ENCODE measurements at regions not wholly inside any gene's neighbourhood (a gene's known extent, or its start where the extent isn't known, plus 50 kb on each side); places are given as distances from the start of the nearest gene placed in this dataset.

DNA sequence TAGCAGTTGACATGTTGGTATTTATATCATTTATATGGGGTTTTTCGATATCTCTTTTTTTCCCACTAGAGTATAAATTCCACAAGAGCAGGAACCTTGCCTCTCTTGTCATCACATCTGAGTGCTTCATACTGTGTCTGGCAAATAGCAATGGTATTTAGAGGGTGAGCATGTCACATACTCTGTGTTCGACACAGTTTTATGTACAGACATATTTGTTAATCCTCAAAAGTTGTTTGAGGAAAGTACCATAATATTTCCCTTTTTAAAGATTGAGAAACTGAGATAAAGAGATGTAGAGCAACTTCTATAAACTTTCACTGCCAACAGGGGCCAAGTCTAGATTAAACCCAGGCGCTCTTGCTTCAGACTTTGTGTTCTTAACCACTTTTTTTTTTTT, 324.6 kb upstream of the PDGFD start:
- TF ChIP-seq, protein P1, sequence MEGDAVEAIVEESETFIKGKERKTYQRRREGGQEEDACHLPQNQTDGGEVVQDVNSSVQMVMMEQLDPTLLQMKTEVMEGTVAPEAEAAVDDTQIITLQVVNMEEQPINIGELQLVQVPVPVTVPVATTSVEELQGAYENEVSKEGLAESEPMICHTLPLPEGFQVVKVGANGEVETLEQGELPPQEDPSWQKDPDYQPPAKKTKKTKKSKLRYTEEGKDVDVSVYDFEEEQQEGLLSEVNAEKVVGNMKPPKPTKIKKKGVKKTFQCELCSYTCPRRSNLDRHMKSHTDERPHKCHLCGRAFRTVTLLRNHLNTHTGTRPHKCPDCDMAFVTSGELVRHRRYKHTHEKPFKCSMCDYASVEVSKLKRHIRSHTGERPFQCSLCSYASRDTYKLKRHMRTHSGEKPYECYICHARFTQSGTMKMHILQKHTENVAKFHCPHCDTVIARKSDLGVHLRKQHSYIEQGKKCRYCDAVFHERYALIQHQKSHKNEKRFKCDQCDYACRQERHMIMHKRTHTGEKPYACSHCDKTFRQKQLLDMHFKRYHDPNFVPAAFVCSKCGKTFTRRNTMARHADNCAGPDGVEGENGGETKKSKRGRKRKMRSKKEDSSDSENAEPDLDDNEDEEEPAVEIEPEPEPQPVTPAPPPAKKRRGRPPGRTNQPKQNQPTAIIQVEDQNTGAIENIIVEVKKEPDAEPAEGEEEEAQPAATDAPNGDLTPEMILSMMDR (IDR thresholded peaks at IDR 0.05; ENCODE audit: insufficient read depth, low read length, severe bottlenecking): no peak
- FAIRE-seq: no peak
- H3K27me3 ChIP-seq (ENCODE audit: control insufficient read depth, insufficient read depth, low read length): no peaks in the 10 kb centered on the region
- no peak overlapping the region for H3K4me3 ChIP-seq (ENCODE audit: low read depth, low read length)
- DNase-seq (ENCODE audit: low read depth): no peak
- no peaks in the 10 kb centered on the region for H3K36me3 ChIP-seq (ENCODE audit: control insufficient read depth, insufficient read depth, low read length)

DNA sequence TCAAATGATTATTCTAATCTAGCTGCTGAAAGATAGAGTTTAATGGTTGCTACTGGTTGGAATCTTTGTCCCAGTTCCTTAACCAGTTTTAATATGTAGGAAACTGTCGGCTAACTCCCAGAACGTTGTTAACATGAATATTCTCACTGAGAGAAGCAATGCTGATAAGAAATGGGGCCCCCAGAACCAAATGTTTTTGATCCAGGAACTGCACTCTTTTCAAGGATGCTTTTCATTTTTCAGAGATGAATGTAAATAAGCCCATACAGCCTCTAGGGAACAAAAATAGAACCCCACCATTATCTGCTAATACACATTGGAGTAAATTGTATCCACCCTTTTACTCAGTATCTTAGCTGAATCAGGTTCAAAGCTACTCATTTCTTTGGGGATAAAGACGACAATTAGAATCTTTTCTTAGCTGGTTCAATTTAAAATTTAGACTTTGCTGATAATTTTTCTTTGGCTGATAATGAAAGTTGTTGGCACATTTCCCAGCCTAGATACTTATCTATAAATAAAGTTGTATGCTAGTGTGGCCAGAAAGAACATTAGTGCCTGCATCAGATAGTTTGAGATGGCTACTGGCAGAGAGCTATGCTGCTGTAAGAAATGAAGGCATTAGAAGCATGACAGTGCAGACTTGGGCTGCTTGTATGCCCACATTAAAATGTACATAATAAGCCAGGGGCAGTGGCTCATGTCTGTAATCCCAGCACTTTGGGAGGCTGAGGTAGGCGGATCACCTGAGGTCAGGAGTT, 323.3 kb upstream of the PDGFD start:
- TF ChIP-seq, protein P1 (IDR thresholded peaks at IDR 0.05; ENCODE audit: insufficient read depth, low read length, severe bottlenecking): no peak
- no peak for DNase-seq (ENCODE audit: low read depth)
- no peak for FAIRE-seq

DNA sequence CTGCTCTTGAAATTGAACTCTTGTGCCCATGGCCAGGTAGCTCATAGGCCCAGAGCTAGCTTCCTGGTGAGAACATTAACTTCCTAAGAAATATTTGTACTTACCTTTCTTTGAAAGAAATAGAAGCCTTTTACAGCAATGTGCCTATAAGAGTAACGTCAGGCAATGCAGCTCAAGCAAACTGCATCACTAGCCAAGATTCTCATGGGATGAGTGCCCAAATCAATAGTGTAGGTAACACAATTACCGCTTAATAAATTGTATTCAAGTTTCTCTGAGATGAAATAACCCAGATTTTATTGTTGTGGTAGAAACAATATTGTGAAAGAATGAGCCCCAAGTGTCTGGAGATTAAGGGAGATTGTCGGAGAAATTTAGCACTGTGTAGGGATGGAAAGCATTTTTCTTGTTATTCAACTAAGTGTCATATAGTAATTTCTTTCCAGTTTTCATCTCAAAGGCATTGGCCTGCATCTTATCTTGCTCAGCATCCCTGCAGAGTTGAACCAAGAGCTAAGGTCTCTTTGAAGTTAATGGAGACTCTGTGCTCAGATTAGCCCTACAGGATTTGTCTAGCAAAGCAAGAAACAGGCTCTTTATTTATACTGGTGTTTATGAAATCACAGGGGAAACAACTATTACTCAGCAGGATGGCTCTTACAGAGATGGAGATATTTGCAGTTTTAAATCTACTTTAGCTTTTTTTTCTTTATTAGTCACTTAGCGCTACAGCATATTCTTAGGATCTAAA, 321.0 kb upstream of the PDGFD start:
- FAIRE-seq (no peak), DNase-seq (ENCODE audit: low read depth) (no peak)
- TF ChIP-seq, protein P1 (IDR thresholded peaks at IDR 0.05; ENCODE audit: insufficient read depth, low read length, severe bottlenecking): no peak
- Histone ChIP-seq H3K4me3 (ENCODE audit: low read depth, low read length) (no peak overlapping the region), H3K27me3 (ENCODE audit: control insufficient read depth, insufficient read depth, low read length) (no peaks in the 10 kb centered on the region), H3K36me3 (ENCODE audit: control insufficient read depth, insufficient read depth, low read length) (no peaks in the 10 kb centered on the region)

More for the DNA sequence above, 323.3 kb upstream of the PDGFD start:
- H3K36me3 ChIP-seq (ENCODE audit: control insufficient read depth, insufficient read depth, low read length): no peaks in the 10 kb centered on the region
- H3K4me3 ChIP-seq (ENCODE audit: low read depth, low read length): no peak overlapping the region
- H3K27me3 ChIP-seq (ENCODE audit: control insufficient read depth, insufficient read depth, low read length): no peaks in the 10 kb centered on the region

DNA sequence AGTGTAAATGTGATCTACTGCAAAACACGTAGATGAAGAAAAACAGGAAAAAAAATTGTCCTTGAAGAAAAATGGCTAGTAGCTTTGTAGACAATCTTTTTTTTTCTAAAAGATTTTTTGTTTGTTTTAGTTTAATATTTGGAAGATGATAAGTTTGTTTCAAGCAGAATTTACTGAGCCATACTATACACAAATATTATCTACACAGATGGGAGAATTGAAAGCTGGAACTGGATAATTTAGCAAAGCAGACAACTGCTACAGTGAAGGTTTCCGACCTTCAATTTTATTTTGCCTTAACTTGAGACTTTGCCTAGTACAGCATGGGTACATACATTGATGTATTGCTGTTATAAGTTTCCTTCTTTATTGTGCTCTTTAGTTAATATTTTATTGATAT, 313.0 kb upstream of the PDGFD start:
- Histone ChIP-seq H3K27me3 (ENCODE audit: control insufficient read depth, insufficient read depth, low read length) (no peaks in the 10 kb centered on the region), H3K36me3 (ENCODE audit: control insufficient read depth, insufficient read depth, low read length) (no peaks in the 10 kb centered on the region), H3K4me3 (ENCODE audit: low read depth, low read length) (no peak overlapping the region)
- TF ChIP-seq, protein P1 (IDR thresholded peaks at IDR 0.05; ENCODE audit: insufficient read depth, low read length, severe bottlenecking): no peak
- FAIRE-seq (no peak), DNase-seq (ENCODE audit: low read depth) (no peak)

DNA sequence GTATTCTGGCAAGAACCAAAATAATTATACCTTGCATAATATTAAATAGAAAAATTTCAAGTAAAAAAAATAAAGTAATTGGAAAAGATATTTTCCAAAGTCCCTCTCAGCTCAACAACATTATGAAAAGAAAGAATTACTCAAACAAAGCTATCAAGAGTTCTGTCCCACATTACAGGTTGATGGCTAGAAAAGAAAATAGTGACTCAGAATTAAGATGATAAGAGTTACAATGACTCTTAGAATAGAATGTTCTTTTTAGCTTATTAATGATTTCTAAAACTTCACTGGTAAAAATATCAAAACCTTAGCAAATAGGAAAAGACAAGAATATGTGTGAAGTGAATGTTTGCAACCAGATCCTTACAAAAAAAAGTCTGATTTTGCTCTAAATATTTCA, 312.5 kb upstream of the PDGFD start:
- Histone ChIP-seq H3K36me3 (ENCODE audit: control insufficient read depth, insufficient read depth, low read length) (no peaks in the 10 kb centered on the region), H3K27me3 (ENCODE audit: control insufficient read depth, insufficient read depth, low read length) (no peaks in the 10 kb centered on the region), H3K4me3 (ENCODE audit: low read depth, low read length) (no peak overlapping the region)
- TF ChIP-seq, protein P1 (IDR thresholded peaks at IDR 0.05; ENCODE audit: insufficient read depth, low read length, severe bottlenecking): no peak
- DNase-seq (ENCODE audit: low read depth) (no peak), FAIRE-seq (no peak)

Measured in bronchial epithelial cell (primary cell).